ENCODE measurements at regions not wholly inside any gene's neighbourhood (a gene's known extent, or its start where the extent isn't known, plus 50 kb on each side); places are given as distances from the start of the nearest gene placed in this dataset.

GRCh38 chr15:58307313-58307961 is 124.4 kb upstream of the LIPC start:
- peaks cover 2% of the 10 kb centered on the region for H3K27me3 Mint-ChIP-seq (ENCODE audit: insufficient read depth)
- H3K9me3 Mint-ChIP-seq, result no peaks in the 10 kb centered on the region
- Histone ChIP-seq H3K4me3 (ENCODE audit: low read length) (no peak overlapping the region), H3K36me3 (ENCODE audit: control insufficient read depth, insufficient read depth, low read length) (no peaks in the 10 kb centered on the region), H3K9ac (ENCODE audit: extremely low read depth, low read length, poor library complexity, severe bottlenecking) (no peak overlapping the region), H3K27me3 (ENCODE audit: control insufficient read depth, insufficient read depth, low read length, poor library complexity, severe bottlenecking) (no peaks in the 10 kb centered on the region), H3K9me3 (ENCODE audit: control insufficient read depth, low read length) (no peaks in the 10 kb centered on the region), H3K27ac (ENCODE audit: low read depth, low read length) (peak overlapping the region; percentile 15), H3K4me1 (ENCODE audit: control insufficient read depth, insufficient read depth, low read length) (no peaks in the 10 kb centered on the region)
- TF ChIP-seq, protein P1, sequence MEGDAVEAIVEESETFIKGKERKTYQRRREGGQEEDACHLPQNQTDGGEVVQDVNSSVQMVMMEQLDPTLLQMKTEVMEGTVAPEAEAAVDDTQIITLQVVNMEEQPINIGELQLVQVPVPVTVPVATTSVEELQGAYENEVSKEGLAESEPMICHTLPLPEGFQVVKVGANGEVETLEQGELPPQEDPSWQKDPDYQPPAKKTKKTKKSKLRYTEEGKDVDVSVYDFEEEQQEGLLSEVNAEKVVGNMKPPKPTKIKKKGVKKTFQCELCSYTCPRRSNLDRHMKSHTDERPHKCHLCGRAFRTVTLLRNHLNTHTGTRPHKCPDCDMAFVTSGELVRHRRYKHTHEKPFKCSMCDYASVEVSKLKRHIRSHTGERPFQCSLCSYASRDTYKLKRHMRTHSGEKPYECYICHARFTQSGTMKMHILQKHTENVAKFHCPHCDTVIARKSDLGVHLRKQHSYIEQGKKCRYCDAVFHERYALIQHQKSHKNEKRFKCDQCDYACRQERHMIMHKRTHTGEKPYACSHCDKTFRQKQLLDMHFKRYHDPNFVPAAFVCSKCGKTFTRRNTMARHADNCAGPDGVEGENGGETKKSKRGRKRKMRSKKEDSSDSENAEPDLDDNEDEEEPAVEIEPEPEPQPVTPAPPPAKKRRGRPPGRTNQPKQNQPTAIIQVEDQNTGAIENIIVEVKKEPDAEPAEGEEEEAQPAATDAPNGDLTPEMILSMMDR (conservative IDR thresholded peaks at IDR 0.05), result no peak
- no peak for DNase-seq
- no peak overlapping the region for H3K27ac Mint-ChIP-seq
- WGBS, 2 experiments (ENCODE audit: insufficient coverage in 1 of 2, insufficient read length in 1 of 2), result 86 to 92% methylated on average over 4 to 6 of the region's 6 CpGs
- no peaks in the 10 kb centered on the region for H3K36me3 Mint-ChIP-seq (ENCODE audit: low read depth)
- H3K4me1 Mint-ChIP-seq, result peaks cover 7% of the 10 kb centered on the region
- no peak overlapping the region for H3K4me3 Mint-ChIP-seq

GRCh38 chr15:58308742-58309355 is 122.9 kb upstream of the LIPC start:
- WGBS, 2 experiments (ENCODE audit: insufficient coverage in 1 of 2, insufficient read length in 1 of 2), result 80 to 86% methylated on average over 8 to 10 of the region's 10 CpGs

GRCh38 chr15:58309963-58310928 is 121.5 kb upstream of the LIPC start:
- H3K9me3 Mint-ChIP-seq, result no peaks in the 10 kb centered on the region
- no peak overlapping the region for H3K4me3 Mint-ChIP-seq
- Histone ChIP-seq H3K36me3 (ENCODE audit: control insufficient read depth, insufficient read depth, low read length) (no peaks in the 10 kb centered on the region), H3K9ac (ENCODE audit: extremely low read depth, low read length, poor library complexity, severe bottlenecking) (no peak overlapping the region), H3K9me3 (ENCODE audit: control insufficient read depth, low read length) (no peaks in the 10 kb centered on the region), H3K4me1 (ENCODE audit: control insufficient read depth, insufficient read depth, low read length) (no peaks in the 10 kb centered on the region), H3K27me3 (ENCODE audit: control insufficient read depth, insufficient read depth, low read length, poor library complexity, severe bottlenecking) (no peaks in the 10 kb centered on the region), H3K4me3 (ENCODE audit: low read length) (no peak overlapping the region), H3K27ac (ENCODE audit: low read depth, low read length) (peak overlapping the region; percentile 27)
- no peaks in the 10 kb centered on the region for H3K36me3 Mint-ChIP-seq (ENCODE audit: low read depth)
- 90 to 92% methylated on average over 19 to 20 of the region's 20 CpGs for WGBS, 2 experiments (ENCODE audit: insufficient coverage in 1 of 2, insufficient read length in 1 of 2)
- DNase-seq, result no peak
- H3K27me3 Mint-ChIP-seq (ENCODE audit: insufficient read depth), result peaks cover 2% of the 10 kb centered on the region
- no peak overlapping the region for H3K27ac Mint-ChIP-seq
- H3K4me1 Mint-ChIP-seq, result peaks cover 7% of the 10 kb centered on the region
- TF ChIP-seq, protein P1 (conservative IDR thresholded peaks at IDR 0.05), result no peak

More at GRCh38 chr15:58308742-58309355, 122.9 kb upstream of the LIPC start:
- Histone ChIP-seq H3K27me3 (ENCODE audit: control insufficient read depth, insufficient read depth, low read length, poor library complexity, severe bottlenecking) (no peaks in the 10 kb centered on the region), H3K36me3 (ENCODE audit: control insufficient read depth, insufficient read depth, low read length) (no peaks in the 10 kb centered on the region), H3K4me3 (ENCODE audit: low read length) (no peak overlapping the region), H3K9ac (ENCODE audit: extremely low read depth, low read length, poor library complexity, severe bottlenecking) (no peak overlapping the region), H3K9me3 (ENCODE audit: control insufficient read depth, low read length) (no peaks in the 10 kb centered on the region), H3K27ac (ENCODE audit: low read depth, low read length) (no peak overlapping the region), H3K4me1 (ENCODE audit: control insufficient read depth, insufficient read depth, low read length) (no peaks in the 10 kb centered on the region)
- Mint-ChIP-seq H3K4me1 (peaks cover 7% of the 10 kb centered on the region), H3K36me3 (ENCODE audit: low read depth) (no peaks in the 10 kb centered on the region), H3K4me3 (no peak overlapping the region), H3K27ac (no peak overlapping the region), H3K27me3 (ENCODE audit: insufficient read depth) (peaks cover 2% of the 10 kb centered on the region), H3K9me3 (no peaks in the 10 kb centered on the region)
- no peak for DNase-seq
- TF ChIP-seq, protein P1 (conservative IDR thresholded peaks at IDR 0.05), result peak; percentile 63

All from endodermal cell (in vitro differentiated cells).